ENCODE measurements at regions not wholly inside any gene's neighbourhood (a gene's known extent, or its start where the extent isn't known, plus 50 kb on each side); places are given as distances from the start of the nearest gene placed in this dataset.

DNA sequence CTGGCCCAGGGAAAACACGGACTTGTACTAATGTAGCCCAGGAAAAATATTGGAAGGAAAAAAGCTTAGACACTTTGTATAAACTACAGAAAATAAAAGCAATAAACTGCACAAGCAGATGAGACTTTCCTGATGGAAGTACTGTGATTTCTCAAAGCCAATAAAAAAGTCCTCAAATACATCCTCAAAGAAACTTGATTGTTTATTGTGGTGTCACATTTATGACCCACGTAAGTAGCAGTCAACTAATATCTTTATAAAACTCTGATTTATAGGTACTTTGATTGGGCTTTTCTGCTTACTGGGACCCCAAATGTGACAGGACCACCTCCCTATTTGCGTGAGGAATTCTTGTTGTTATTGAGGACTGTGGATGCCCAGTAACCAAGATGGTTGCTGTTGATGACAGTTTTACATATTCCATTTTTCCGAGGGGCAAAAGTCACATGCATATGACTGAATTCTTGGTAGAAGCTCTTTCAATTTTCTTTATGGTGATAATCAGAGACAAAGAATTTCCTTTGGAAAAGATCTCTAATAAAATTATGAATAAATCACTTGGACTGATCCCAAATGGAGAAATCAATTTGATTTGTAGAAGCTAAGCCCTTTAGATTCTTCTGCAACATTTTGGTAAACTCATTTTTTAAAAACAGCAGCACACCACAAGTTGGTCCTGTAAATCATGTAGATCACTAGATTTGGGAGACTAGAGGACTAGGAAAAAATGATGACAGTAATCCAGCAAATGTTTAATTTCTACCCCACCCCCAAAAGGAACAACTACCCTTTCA, 159.0 kb upstream of the TSC22D2 start:
- no peak for TF ChIP-seq EZH2 (IDR thresholded peaks at IDR 0.05; ENCODE audit: borderline replicate concordance, insufficient read depth, low read depth, low read length, poor library complexity, severe bottlenecking)
- TF ChIP-seq, protein P1, sequence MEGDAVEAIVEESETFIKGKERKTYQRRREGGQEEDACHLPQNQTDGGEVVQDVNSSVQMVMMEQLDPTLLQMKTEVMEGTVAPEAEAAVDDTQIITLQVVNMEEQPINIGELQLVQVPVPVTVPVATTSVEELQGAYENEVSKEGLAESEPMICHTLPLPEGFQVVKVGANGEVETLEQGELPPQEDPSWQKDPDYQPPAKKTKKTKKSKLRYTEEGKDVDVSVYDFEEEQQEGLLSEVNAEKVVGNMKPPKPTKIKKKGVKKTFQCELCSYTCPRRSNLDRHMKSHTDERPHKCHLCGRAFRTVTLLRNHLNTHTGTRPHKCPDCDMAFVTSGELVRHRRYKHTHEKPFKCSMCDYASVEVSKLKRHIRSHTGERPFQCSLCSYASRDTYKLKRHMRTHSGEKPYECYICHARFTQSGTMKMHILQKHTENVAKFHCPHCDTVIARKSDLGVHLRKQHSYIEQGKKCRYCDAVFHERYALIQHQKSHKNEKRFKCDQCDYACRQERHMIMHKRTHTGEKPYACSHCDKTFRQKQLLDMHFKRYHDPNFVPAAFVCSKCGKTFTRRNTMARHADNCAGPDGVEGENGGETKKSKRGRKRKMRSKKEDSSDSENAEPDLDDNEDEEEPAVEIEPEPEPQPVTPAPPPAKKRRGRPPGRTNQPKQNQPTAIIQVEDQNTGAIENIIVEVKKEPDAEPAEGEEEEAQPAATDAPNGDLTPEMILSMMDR (IDR thresholded peaks at IDR 0.05), result no peak
- DNase-seq (no peak), ATAC-seq (ENCODE audit: low read depth) (no peak)
- H2AFZ ChIP-seq (ENCODE audit: insufficient read depth, low read depth, low read length, poor library complexity, severe bottlenecking), result no peak overlapping the region
- no peaks in the 10 kb centered on the region for H3K9me3 ChIP-seq (ENCODE audit: control extremely low read depth in 1 of 3, control insufficient read depth in 2 of 3, insufficient read depth in 1 of 3, low read length in 2 of 3)
- Mint-ChIP-seq H3K9me3 (ENCODE audit: insufficient read depth) (no peaks in the 10 kb centered on the region), H3K4me1 (peaks cover 2% of the 10 kb centered on the region), H3K27ac (no peak overlapping the region), H3K27me3 (peaks cover 46% of the 10 kb centered on the region), H3K4me3 (no peak overlapping the region)
- CTCF ChIA-PET, result no interaction called here
- no peak overlapping the region for H3K4me2 ChIP-seq (replicated peaks; ENCODE audit: low read depth, low read length, poor library complexity, severe bottlenecking)
- H3K27me3 ChIP-seq (replicated peaks in 1 of 4; ENCODE audit: control extremely low read depth in 1 of 4, control insufficient read depth in 3 of 4, insufficient read depth in 4 of 4, low read length in 3 of 4), result peaks cover 0 to 9% (median 0%) of the 10 kb centered on the region in 4 experiments
- no peaks in the 10 kb centered on the region for H3K4me1 ChIP-seq (ENCODE audit: control insufficient read depth in 2 of 2, insufficient read depth in 2 of 2, low read length in 2 of 2)
- POLR2A ChIA-PET, result no interaction called here
- no peaks in the 10 kb centered on the region for H3K36me3 ChIP-seq (replicated peaks in 1 of 2; ENCODE audit: control extremely low read depth in 1 of 2, control insufficient read depth in 1 of 2, extremely low read depth in 1 of 2, insufficient read depth in 2 of 2, low read length in 1 of 2)
- WGBS (ENCODE audit: insufficient coverage), result 100% methylated on average over 2 of the region's 4 CpGs
- intact Hi-C loops (cut with micrococcal nuclease), result no loop called here
- H4K20me1 ChIP-seq (ENCODE audit: control insufficient read depth, insufficient read depth, low read length, poor library complexity, severe bottlenecking), result no peaks in the 10 kb centered on the region
- no peaks in the 10 kb centered on the region for H3K79me2 ChIP-seq (ENCODE audit: control insufficient read depth, insufficient read depth, low read length)
- H3K4me3 ChIP-seq (ENCODE audit: control extremely low read depth in 1 of 5, extremely low read depth in 1 of 5, insufficient read depth in 1 of 5, low read depth in 2 of 5, low read length in 4 of 5), result no peak overlapping the region
- no peak overlapping the region for H3K27ac ChIP-seq (ENCODE audit: low read length in 2 of 2)
- no peak overlapping the region for H3K9ac ChIP-seq (ENCODE audit: low read length)

- H4K20me1 ChIP-seq (ENCODE audit: control insufficient read depth, insufficient read depth, low read length, poor library complexity, severe bottlenecking), result no peaks in the 10 kb centered on the region
- TF ChIP-seq, protein P1 (IDR thresholded peaks at IDR 0.05), result no peak
- no peak for TF ChIP-seq EZH2 (IDR thresholded peaks at IDR 0.05; ENCODE audit: borderline replicate concordance, insufficient read depth, low read depth, low read length, poor library complexity, severe bottlenecking)
- 100% methylated on average over 1 of the region's 5 CpGs for WGBS (ENCODE audit: insufficient coverage)
- ATAC-seq (ENCODE audit: low read depth) (no peak), DNase-seq (no peak)
- H3K36me3 ChIP-seq (replicated peaks in 1 of 2; ENCODE audit: control extremely low read depth in 1 of 2, control insufficient read depth in 1 of 2, extremely low read depth in 1 of 2, insufficient read depth in 2 of 2, low read length in 1 of 2), result no peaks in the 10 kb centered on the region
- no peak overlapping the region for H3K27ac ChIP-seq (ENCODE audit: low read length in 2 of 2)
- intact Hi-C loops (cut with micrococcal nuclease), result no loop called here
- peaks cover 50% of the 10 kb centered on the region for H3K27me3 Mint-ChIP-seq
- no peaks in the 10 kb centered on the region for H3K4me1 ChIP-seq (ENCODE audit: control insufficient read depth in 2 of 2, insufficient read depth in 2 of 2, low read length in 2 of 2)
- ChIA-PET POLR2A (no interaction called here), CTCF (no interaction called here)
- no peak overlapping the region for H3K4me3 Mint-ChIP-seq
- H2AFZ ChIP-seq (ENCODE audit: insufficient read depth, low read depth, low read length, poor library complexity, severe bottlenecking), result no peak overlapping the region
- peaks cover 0 to 6% (median 0%) of the 10 kb centered on the region in 4 experiments for H3K27me3 ChIP-seq (replicated peaks in 1 of 4; ENCODE audit: control extremely low read depth in 1 of 4, control insufficient read depth in 3 of 4, insufficient read depth in 4 of 4, low read length in 3 of 4)
- H3K79me2 ChIP-seq (ENCODE audit: control insufficient read depth, insufficient read depth, low read length), result no peaks in the 10 kb centered on the region
- H3K9me3 ChIP-seq (ENCODE audit: control extremely low read depth in 1 of 3, control insufficient read depth in 2 of 3, insufficient read depth in 1 of 3, low read length in 2 of 3), result no peaks in the 10 kb centered on the region
- H3K4me2 ChIP-seq (replicated peaks; ENCODE audit: low read depth, low read length, poor library complexity, severe bottlenecking), result no peak overlapping the region
- H3K4me1 Mint-ChIP-seq, result peaks cover 2% of the 10 kb centered on the region
- H3K9ac ChIP-seq (ENCODE audit: low read length), result no peak overlapping the region
- no peak overlapping the region for H3K27ac Mint-ChIP-seq
- H3K9me3 Mint-ChIP-seq (ENCODE audit: insufficient read depth), result no peaks in the 10 kb centered on the region
- no peak overlapping the region for H3K4me3 ChIP-seq (ENCODE audit: control extremely low read depth in 1 of 5, extremely low read depth in 1 of 5, insufficient read depth in 1 of 5, low read depth in 2 of 5, low read length in 4 of 5)
These were observed 159.8 kb upstream of the TSC22D2 start for GRCh38 chr3:150248116-150248887.
